Pancreas (tissue), 10 donors: ENCODE measurements at regions not wholly inside any gene's neighbourhood (a gene's known extent, or its start where the extent isn't known, plus 50 kb on each side); places are given as distances from the start of the nearest gene placed in this dataset.

ENCODE experiments used
- ATAC-seq, 4 donors: fragments of 200-7000 bp; cut with Tn5 transposase; one replicate each; pipeline versions ENCODE4 v1.8.0 to v1.9.1; 2020; ENCODE audit warnings: mild to moderate bottlenecking in 4 of 4, moderate library complexity in 4 of 4
- DNase-seq, 6 donors: peaks; one replicate each; pipeline ENCODE4 v3.0.0-alpha.2; 2020
- FAIRE-seq: peaks from 2 replicates; lab custom pipeline; 2012; peaks lifted over from hg19 to GRCh38; lab: Jason Lieb, UNC
- H3K27ac ChIP-seq, 4 donors: fragments of 200-600 bp; sonication (generic); 1 replicate in 3 of 4; 2 replicates in 1 of 4; pipeline versions ENCODE4 v1.5.0 to v1.8.0; 2020
- H3K27me3 ChIP-seq, 4 donors: fragments of 200-600 bp; one replicate each; pipeline ENCODE4 v1.8.0; 2021
- H3K36me3 ChIP-seq, 3 donors: fragments of 200-600 bp; sonication (generic) in 1 of 3; one replicate each; pipeline versions ENCODE4 v1.5.0 to v1.8.0; 2020 to 2021
- H3K4me1 ChIP-seq, 3 donors: fragments of 200-600 bp; one replicate each; pipeline ENCODE4 v1.8.0; 2021
- H3K4me3 ChIP-seq, 4 donors: fragments of 200-600 bp; sonication (generic) in 2 of 4; one replicate each; pipeline versions ENCODE4 v1.5.0 to v1.8.0; 2020 to 2021
- H3K9me3 ChIP-seq, 4 donors: fragments of 200-600 bp; one replicate each; pipeline ENCODE4 v1.8.0; 2021
- CTCF ChIP-seq, 4 donors: fragments of 200-600 bp; sonication (generic) in 3 of 4; IDR thresholded peaks; one replicate each; pipeline versions ENCODE4 v1.5.0 to v1.8.0; 2021; ENCODE audit warnings: antibody characterized with exemption in 4 of 4
- WGBS, 2 donors: extraction: QIAGEN DNeasy Blood & Tissue Kit; methylation state at CpG; one replicate each; pipeline ENCODE4 v1.1.7; 2013; 5-methylcytosine and 5-hydroxymethylcytosine counted together
- intact Hi-C, 3 donors: fragments of 100-400 bp; cut with DNase I; formaldehyde crosslinking; loops; one replicate each; pipeline versions ENCODE4 v1.11.1 to v1.14.2; 2022
- donor health status: healthy with polysubstance abuse.
- donor health status: DM: no; HTN: no; CAD: no; lungs with moderate emphysema.
- donor health status: DM: no; HTN: no; CAD: no.
- donor health status: control.
- donor health status: control.
- donor health status: Bipolar disorder and iron deficiency.
- donor health status: DM: yes; HTN: yes; CAD: no.
- donor health status: DM: no; HTN: no; CAD: no.
- donor health status: DM: no; HTN: no; CAD: no.
- donor health status: DM: yes; HTN: yes; CAD: no.

- Histone ChIP-seq H3K36me3 (no peaks in the 10 kb centered on the region), H3K27me3 (no peaks in the 10 kb centered on the region), H3K4me1 (no peaks in the 10 kb centered on the region), H3K9me3 (no peaks in the 10 kb centered on the region), H3K27ac (no peak overlapping the region), H3K4me3 (no peak overlapping the region)
- WGBS, 2 donors = 91 to 94% methylated on average over 7 of the region's 7 CpGs
- ATAC-seq (no peak), FAIRE-seq (no peak), DNase-seq (no peak)
- no peak for TF ChIP-seq CTCF (IDR thresholded peaks at IDR 0.05)
- intact Hi-C loops = no loop called here
Measured at GRCh38 chr5:93886098-93886806, 144.9 kb upstream of the POU5F2 start.

- Histone ChIP-seq H3K27me3 (no peaks in the 10 kb centered on the region), H3K9me3 (no peaks in the 10 kb centered on the region), H3K36me3 (no peaks in the 10 kb centered on the region), H3K27ac (no peak overlapping the region), H3K4me3 (no peak overlapping the region), H3K4me1 (no peaks in the 10 kb centered on the region)
- no peak for TF ChIP-seq CTCF (IDR thresholded peaks at IDR 0.05)
- FAIRE-seq = peak; percentile 75
- DNase-seq = no peak
- intact Hi-C loops = no loop called here
- 88 to 93% methylated on average over 1 of the region's 1 CpG for WGBS, 2 donors
- no peak for ATAC-seq
Measured at GRCh38 chr5:93884254-93884653, 142.9 kb upstream of the POU5F2 start.

GRCh38 chr5:93883459-93883858, 142.1 kb upstream of the POU5F2 start:
- no peaks in the 10 kb centered on the region for H3K4me1 ChIP-seq
- no peak overlapping the region for H3K27ac ChIP-seq
- no peaks in the 10 kb centered on the region for H3K27me3 ChIP-seq
- no peak for ATAC-seq
- TF ChIP-seq CTCF (IDR thresholded peaks at IDR 0.05) = no peak
- WGBS, 2 donors = 87 to 91% methylated on average over 2 of the region's 2 CpGs
- intact Hi-C loops = no loop called here
- no peaks in the 10 kb centered on the region for H3K36me3 ChIP-seq
- H3K4me3 ChIP-seq = no peak overlapping the region
- no peak for FAIRE-seq
- H3K9me3 ChIP-seq = no peaks in the 10 kb centered on the region
- DNase-seq = no peak

- no peak for DNase-seq
- intact Hi-C loops = no loop called here
- no peak overlapping the region for H3K27ac ChIP-seq
- 86 to 98% methylated on average over 1 of the region's 1 CpG for WGBS, 2 donors
- no peaks in the 10 kb centered on the region for H3K4me1 ChIP-seq
- H3K36me3 ChIP-seq = peaks cover 0 to 3% (median 0%) of the 10 kb centered on the region in 3 donors
- no peak for ATAC-seq
- no peak overlapping the region for H3K4me3 ChIP-seq
- H3K9me3 ChIP-seq = no peaks in the 10 kb centered on the region
- no peaks in the 10 kb centered on the region for H3K27me3 ChIP-seq
- TF ChIP-seq CTCF (IDR thresholded peaks at IDR 0.05) = no peak
- FAIRE-seq = no peak
Measured at GRCh38 chr5:93875693-93876092, 134.3 kb upstream of the POU5F2 start.

GRCh38 chr5:93874491-93874890, 133.1 kb upstream of the POU5F2 start:
- Histone ChIP-seq H3K9me3 (no peaks in the 10 kb centered on the region), H3K4me1 (no peaks in the 10 kb centered on the region), H3K27me3 (no peaks in the 10 kb centered on the region), H3K27ac (no peak overlapping the region), H3K4me3 (no peak overlapping the region), H3K36me3 (peaks cover 0 to 3% (median 0%) of the 10 kb centered on the region in 3 donors)
- intact Hi-C loops = no loop called here
- TF ChIP-seq CTCF (IDR thresholded peaks at IDR 0.05) = no peak
- no peak for FAIRE-seq
- no peak for DNase-seq
- ATAC-seq = no peak
